AG04449 (cell line): ENCODE measurements at regions not wholly inside any gene's neighbourhood (a gene's known extent, or its start where the extent isn't known, plus 50 kb on each side); places are given as distances from the start of the nearest gene placed in this dataset.

ENCODE experiments used
- CTCF ChIA-PET: fragments of 350-600 bp; formaldehyde crosslinking; extraction: SDS; loops from one replicate; lab custom pipeline; 2021; ENCODE audit warnings: antibody characterized with exemption; lab: Yijun Ruan, JAX
- POLR2A ChIA-PET: fragments of 400-600, 350-600 bp; formaldehyde crosslinking; extraction: SDS; loops from one replicate; lab custom pipeline; 2020; ENCODE audit warnings: antibody characterized with exemption, inconsistent platforms; lab: Yijun Ruan, JAX
- DNase-seq: peaks from one replicate; pipeline ENCODE4 v3.0.0-alpha.2; 2010; ENCODE audit warnings: low read depth, low spot score
- H3K4me3 ChIP-seq: 2 replicates; pipeline ENCODE4 v1.5.1; 2011; ENCODE audit warnings: low read depth, mild to moderate bottlenecking, control low read depth, low read length
- CTCF ChIP-seq: IDR thresholded peaks from one replicate; pipeline ENCODE4 v1.5.1; 2011; ENCODE audit warnings: mild to moderate bottlenecking, moderate library complexity, low read length, control low read depth, inconsistent platforms; ENCODE audit not compliant: insufficient read depth; ENCODE audit errors: missing control alignments

- TF ChIP-seq CTCF = no peak
- no peak overlapping the region for H3K4me3 ChIP-seq
- ChIA-PET POLR2A (interaction anchor here (0.6 kb wide), 1 partner anchor 112 kb away, joined by 3 read pairs; no protein-coding TSS in a partner anchor), CTCF (no interaction called here)
- no peak for DNase-seq
Observed at GRCh38 chr15:39251413-39252133, 329.3 kb upstream of the THBS1 start.

DNA sequence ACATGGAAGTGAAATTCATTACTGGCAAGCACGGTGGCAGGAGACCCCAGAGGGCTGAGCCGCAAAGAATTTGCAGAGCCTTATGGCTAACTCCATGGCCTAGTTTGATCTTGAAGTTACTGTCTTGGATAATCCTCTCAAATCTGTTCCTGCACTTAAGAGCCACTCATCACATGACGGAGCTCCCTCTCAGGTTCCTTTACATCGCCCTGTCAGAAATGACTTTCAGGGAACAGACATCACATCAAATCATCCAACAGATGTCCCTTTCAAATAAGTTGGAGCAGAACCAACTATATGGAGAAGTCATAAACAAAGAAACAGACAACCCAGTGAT lies 328.8 kb upstream of the THBS1 start:
- DNase-seq = no peak
- H3K4me3 ChIP-seq = no peak overlapping the region
- ChIA-PET CTCF (no interaction called here), POLR2A (interaction anchor here (0.6 kb wide), 1 partner anchor 111 kb away, joined by 3 read pairs; no protein-coding TSS in a partner anchor)
- no peak for TF ChIP-seq CTCF

GRCh38 chr15:39253552-39253951 lies 327.3 kb upstream of the THBS1 start:
- ChIA-PET POLR2A (interaction anchor here (0.7 kb wide), 1 partner anchor 327 kb away, joined by 3 read pairs; the partner anchor contains the start of gene THBS1), CTCF (interaction anchor here (1.2 kb wide), 1 partner anchor 326 kb away, joined by 3 read pairs; no protein-coding TSS in a partner anchor)
- DNase-seq = no peak
- no peak for TF ChIP-seq CTCF
- no peak overlapping the region for H3K4me3 ChIP-seq

GRCh38 chr15:39254181-39254580 lies 326.7 kb upstream of the THBS1 start:
- CTCF ChIA-PET = no interaction called here
- TF ChIP-seq CTCF = no peak
- POLR2A ChIA-PET = interaction anchor here (0.6 kb wide), 1 partner anchor 217 kb away, joined by 3 read pairs; no protein-coding TSS in a partner anchor
- DNase-seq = no peak
- H3K4me3 ChIP-seq = no peak overlapping the region

DNA sequence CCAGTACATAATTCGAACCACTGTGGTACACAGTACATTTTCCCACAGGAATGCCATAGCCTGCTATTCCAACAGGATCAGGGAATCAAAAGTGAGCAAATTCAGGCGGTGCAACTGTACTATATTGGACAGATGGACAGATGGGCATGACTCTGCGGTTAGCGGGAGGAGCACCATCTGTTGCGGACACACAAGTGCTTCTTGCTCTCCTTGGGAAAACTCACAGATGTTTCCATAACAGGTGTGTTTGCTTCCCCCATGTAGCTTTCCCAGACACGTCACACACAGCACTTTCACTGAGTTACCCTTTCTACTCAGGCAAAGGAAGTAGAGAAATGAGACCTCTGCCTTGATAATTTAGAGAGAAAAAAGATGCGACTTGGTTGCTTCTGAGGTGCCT lies 325.1 kb upstream of the THBS1 start:
- no peak for DNase-seq
- CTCF ChIA-PET = no interaction called here
- POLR2A ChIA-PET = interaction anchor here (0.6 kb wide), 1 partner anchor 13 kb away, joined by 3 read pairs; no protein-coding TSS in a partner anchor
- H3K4me3 ChIP-seq = no peak overlapping the region
- TF ChIP-seq CTCF = no peak

DNA sequence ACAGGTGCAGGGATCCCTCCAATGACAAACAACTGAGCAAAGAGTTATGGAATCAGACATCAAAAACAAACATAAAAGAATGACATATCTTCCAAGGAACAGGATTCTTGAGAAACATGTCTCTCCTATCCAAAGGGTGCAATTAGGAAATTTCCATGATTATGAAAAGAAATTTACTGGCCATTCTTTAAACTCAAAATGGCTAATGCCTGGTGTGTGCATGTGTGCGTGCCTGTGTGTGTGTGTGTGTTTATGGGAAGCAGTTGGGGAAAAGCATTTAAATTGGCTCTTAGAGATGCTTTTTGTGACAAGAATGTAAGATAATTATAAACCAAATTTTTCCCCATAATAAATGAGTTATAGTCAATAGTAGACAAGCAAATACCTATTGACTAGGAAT lies 320.5 kb upstream of the THBS1 start:
- no peak overlapping the region for H3K4me3 ChIP-seq
- no peak for DNase-seq
- POLR2A ChIA-PET = no interaction called here
- TF ChIP-seq CTCF = no peak
- CTCF ChIA-PET = interaction anchor here (1.0 to 1.3 kb wide), 2 partner anchors 15 to 88 kb away, joined by 3 read pairs; no protein-coding TSS in a partner anchor
